ENCODE measurements at regions not wholly inside any gene's neighbourhood (a gene's known extent, or its start where the extent isn't known, plus 50 kb on each side); places are given as distances from the start of the nearest gene placed in this dataset.
"Not testable (repeated sequence)": the region's sequence is repeated elsewhere in the genome, so short reads cannot be mapped to it uniquely, and the experiment has no call there.

DNA sequence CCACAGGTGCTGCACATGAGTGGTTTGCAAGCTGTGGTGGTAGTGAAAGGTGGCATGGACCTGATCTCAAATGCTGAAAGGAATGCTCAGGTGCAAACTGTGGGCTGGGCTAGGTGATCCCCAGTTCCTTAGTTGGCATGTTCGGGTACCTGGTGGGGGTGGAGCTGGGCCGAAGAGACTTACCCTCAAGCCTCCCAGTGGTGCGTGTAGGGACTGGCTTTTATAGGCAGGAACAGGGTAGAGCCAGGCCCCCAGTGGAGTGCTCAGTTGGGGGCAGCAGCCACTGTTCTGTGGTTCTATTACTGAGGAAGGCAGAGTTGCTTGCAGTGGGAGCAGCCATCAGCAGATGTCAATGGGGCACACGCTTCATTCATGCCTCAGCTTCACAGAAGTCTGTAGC is 399.8 kb downstream of the HTR1B start:
- no peak for DNase-seq

DNA sequence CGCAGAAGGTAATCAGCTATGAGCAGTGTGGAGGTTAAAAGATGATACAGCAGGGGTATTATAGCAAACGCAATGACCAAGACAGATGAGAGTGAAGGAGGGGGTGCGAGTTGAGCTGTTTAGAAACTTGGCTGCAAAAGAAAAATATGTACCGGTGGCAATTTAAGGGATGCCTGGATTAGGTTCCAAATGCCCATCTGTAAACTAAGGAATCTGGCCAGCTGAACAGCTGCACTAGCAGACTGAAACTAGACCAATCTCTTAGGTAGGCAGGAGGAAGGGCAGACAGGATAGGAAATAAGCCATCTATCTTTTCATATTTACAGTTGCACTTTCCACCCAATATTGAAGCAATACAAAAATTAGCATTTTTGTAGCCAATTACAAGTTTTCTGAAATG is 407.6 kb downstream of the HTR1B start:
- no peak for DNase-seq

DNA sequence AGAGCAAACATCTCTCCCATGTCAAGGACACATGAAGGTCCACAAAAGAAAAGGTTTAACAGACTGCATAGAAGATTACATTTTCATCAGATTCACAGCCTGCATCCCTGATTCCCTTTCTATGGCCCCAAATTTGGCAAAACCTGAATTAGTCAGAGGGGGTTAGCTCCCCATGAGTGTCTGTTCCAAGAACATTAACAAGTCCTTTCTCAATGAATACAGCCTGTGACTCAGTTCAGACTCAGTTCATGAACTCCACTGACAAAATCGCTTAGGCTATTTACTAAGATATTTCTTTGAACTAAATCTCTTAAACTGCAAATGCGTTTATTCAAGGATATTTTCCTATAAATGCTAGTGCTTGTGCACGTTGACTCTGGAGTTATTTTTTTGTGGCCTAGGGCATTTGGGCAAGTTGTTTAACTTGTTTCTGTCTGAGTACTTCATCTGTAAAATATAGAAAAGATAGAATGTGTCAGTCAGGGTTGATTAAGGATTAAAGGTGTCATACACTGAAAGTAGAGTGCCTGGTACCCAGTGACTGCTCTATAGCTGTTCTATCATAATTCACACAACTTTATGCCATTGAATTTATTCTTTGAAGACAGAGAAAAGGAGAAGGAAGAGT is 422.6 kb downstream of the HTR1B start:
- DNase-seq = no peak

DNA sequence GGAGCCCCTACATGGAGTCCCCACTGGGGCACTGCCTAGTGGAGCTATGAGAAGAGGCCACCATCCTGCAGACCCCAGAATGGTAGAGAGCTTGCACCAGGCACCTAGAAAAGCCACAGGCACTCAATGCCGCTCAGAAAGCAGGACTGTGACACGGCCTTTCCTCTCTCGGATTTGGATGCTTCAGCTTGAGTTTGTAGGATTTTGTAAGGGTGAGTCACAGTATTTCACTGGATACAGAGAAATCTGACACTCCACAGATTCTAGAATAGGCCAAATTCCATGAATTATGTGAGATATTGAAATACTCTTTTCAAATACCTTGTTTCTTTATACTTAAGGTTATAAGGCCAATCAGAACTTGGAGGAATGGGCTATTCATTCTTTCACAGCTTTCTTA is 424.5 kb downstream of the HTR1B start:
- no peak for DNase-seq

DNA sequence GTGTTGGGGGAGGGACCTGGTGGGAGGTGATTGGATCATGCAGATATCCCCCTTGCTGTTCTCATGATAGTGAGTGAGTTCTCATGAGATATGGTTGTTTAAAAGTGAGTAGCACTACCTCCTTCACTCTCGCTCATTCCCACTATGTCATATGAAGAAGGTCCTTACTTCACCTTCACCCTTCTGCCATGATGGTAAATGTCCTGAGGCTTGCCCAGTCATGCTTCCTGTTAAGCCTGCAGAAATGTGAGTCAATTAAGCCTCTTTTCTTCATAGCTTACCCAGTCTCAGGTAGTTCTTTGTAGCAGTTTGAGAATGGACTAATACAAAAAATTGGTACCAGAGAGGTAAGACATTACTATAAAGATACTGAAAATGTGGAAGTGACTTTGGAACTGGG is 425.9 kb downstream of the HTR1B start:
- DNase-seq = no peak

DNA sequence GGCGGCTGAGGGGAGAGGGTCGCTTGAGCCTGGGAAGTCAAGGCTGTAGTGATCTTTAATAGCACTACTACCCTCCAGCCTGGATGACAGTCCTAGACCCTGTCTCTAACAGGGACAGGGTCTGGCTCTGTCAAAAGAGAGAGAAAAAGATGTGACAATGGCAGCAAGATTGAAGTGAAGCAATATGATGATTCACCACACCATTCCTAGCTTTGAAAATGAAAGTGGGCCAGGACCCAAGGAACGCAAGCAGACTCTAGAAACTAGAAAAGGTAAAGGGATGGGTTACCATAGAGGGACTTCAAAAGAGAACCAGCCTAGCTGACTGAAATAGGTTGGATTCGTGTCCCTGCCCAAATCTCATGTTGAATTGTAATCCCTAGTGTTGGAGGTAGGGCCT is 426.9 kb downstream of the HTR1B start:
- DNase-seq = no peak

DNA sequence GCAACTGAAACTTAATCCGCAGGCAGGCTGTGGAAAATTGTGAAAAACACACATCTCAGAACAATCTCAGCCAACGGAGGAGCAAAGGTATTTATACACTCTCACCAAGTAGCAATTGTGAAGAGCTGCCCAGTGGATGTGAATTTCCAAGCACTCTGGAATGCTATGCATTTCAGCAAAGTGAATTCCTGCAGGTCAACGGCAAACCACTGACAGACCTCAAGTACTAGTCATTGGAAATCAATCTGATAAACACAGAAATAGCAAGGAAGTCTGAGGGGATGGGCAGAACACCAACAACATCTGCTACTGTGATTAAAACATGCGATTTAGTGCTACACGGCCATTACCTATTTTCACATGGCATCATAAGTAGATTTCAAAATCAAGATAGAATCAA is 429.1 kb downstream of the HTR1B start:
- DNase-seq = no peak

DNA sequence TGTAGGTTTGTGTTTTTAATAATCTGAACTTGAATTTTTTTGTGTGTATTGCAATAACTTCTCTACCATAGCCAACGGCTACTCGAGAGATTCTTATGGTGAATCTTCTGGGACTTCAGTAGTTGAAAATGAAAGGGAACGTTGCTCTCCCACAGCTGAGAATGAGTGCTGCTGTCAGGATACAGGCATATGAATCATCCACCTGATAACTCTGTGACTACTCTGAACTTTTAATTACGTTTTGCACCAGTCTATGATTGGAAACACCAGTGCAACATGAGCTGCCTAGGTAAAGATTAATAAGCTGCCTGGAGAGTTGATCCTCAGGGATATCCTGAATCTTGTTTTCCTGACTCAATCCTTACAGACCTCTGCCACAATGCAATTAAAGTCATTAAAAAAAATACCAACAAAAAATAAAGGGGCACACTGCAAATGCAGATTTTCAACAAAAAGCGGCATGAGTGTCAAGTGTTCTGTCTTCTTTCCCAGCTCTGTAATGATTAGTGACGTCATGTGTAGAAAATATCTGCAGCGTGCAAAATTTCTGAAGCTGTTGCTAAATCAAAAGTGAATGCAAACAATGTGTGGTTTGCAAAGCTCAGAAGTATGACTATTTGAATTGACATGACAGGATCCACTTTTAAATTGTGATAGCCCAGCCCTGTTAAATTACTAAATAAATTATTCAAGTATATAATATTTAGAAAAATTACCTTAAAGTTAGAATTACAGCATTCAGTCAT is 432.2 kb downstream of the HTR1B start:
- no peak for DNase-seq

DNA sequence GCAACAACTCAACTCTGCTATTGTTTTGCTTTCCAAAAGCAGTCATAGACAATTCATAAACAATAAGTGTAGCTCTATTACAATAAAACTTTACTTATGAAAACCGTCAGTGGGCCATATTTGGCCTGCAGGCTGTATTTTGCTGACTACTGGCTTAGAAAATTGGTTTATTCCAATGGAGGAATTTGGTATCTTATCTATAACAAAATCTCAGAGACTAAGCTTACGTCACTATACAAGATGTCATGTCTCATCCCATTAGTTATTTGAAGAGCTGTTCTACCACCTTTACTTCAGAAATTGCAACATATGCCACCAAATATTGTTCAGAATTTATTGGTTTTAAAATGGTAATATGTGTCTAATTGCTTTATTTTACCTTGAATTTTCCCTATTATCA is 436.9 kb downstream of the HTR1B start:
- no peak for DNase-seq

DNA sequence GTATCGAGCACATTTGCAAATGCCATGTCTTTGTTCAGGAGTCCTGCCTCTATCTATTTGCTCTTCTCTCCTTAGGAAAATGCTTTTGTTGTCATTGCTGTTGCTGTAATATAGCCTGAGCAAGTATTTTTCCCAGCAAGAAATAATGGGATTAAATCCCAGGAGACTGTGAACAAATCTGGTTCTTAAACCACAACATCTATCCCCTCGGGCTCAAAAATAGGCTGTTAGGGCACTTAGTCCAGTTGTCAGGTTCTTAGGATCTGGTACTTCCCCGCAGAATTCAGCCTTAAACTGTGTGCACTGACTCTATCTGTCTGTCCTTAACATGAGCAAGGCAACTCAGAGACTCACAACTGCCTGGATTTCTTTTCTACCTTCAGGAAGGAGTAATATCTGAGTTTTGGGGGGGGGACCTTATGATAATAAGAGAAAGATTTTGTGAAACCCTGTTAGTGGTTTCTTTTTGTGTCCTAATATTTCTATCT is 437.5 kb downstream of the HTR1B start:
- DNase-seq = no peak

DNA sequence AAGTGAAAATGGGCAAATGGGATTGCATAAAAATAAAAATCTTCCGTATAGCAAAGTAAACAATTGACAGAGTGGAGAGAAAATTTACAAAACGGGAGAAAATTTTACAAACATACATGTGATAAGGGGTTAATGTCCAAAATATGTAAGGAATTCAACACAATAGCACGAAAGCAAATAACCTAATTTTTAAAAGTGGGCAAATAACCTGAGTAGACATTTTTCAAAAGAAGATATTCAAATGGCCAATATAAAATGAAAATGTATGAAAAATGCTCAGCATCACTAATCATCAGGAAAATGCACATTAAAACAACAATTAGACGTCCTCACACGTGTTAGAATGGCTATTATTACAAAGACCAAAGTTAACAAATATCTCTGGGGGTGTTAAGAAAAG is 441.5 kb downstream of the HTR1B start:
- DNase-seq = no peak

DNA sequence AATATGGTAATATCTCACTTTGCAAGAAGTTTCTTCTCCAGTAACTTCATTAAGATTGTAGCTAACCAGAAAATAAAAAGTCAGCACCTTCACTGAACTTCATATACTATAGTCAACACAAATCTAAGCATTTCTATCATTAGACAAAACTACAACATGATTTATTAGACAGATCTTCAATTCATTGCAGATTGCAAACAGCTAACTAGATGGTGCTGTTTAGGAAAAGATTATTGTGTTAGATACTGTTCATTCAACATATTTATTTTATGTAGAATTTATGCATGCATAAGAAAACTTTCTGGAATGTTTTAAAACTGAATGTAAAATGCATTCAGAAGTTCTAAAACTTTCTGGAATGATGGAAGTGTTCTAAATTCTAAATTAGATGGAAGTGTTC is 442.1 kb downstream of the HTR1B start:
- no peak for DNase-seq

DNA sequence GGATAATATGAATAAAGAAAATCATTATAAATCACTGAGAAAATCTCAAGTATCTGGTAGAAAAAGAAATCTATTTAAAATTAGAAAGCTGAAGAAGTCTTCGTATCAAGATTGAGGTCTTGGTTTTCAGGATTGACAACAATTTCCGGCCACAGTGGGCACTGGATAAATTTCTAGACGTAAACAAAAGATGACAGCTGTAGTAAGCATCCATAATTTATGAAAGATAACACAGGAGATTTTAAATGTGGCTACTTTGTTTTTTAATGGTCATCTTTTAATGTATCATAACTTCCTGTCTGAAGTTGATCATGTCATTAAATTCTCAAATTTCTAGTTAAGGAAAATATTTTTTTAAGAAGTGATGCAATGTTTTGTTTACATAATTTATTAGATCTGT is 444.2 kb downstream of the HTR1B start:
- DNase-seq = no peak

DNA sequence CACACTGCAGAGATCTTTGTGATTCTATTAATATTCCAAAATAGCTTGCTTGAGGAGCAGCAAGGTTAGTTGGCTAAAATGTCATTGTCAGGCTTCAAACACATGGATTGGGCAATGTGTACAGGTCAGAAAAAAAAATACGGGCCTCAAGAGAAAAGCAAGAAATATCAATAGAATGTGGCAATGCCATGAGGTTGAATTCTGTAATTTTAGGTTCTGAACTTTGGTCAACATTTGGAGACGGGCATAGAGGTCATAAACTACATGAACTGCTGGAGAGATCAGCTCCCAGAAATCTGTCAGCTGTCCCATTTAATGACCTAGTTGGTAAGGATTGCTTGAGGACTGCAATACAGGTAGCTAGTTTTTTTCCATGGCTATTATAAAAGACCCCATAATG is 445.8 kb downstream of the HTR1B start:
- DNase-seq = no peak

DNA sequence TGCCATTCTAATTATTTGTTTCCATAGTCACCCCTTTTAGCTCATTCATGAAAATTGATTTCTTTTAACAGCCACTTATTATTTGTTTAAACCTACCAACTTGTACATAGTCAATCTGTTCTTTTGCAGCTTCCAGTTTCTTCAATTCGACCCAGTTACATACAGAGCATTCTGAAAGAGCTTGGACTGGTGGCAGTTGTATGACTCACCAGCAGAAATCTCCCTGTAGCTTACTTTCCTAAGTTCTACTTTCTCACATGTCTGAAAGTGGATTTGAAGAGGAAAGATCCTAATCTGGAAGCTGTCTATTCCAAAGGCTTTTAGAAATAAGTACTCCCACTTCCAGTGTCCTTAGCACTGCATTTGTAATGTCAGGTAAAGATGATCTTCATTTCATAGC is 447.9 kb downstream of the HTR1B start:
- no peak for DNase-seq

DNA sequence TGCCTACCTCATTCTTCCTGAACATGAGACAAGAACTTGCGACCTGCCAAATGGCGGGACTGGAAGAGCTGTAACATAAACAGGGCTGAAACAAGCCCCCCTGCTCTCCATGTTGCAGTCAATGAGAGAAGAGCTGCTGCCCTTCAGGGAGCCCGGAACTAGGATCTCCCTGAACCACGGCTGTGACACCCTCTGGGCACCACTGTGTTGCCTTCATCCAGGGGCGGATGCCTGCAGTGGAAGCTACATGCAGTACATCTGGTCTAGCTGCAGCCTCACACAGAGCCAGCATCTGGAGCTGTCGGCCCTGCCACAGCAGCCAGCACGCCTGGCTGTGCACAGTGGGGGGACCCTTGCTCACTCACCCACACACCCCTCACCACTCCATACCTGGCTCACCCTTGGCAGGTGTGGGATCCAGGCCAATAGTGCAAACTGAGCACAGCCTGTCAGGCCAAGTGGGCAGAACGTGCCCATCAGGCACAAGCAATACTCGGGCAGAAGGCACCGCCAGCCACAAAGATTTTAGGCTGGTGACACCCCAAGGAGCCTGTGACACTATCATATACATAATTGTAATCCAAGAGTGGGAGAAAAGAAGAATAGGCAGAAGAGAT is 451.3 kb downstream of the HTR1B start:
- peak; percentile 43 for DNase-seq

DNA sequence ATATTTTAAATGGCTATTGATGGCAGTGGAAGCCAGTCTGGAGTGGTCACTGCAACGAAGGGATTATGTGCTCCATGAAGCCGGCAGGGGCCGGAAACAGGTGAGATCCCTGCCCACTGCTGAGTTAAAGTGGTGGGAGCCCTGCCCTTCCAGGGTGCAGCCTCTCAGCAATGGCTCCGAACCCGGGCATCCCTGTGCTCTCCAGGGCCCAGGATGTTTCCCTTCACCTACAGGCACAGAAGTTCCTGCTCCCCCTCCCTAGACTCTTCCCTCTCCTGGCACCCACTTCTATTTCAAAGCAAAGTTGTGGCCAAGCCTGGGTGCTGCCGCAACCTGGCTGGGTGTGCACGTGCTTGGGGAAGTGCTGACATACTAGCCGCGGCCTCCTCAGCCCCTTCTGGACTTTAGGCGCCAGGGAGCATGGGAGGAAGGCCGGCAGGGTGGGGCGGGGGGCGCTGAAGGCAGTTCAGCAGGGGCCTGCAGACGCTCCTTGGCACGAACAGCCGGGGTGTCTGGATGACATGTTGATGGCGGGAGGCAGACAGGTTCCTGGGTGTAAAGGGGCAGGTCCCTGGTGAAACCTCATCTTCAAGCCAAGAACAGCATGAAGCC is 452.3 kb downstream of the HTR1B start:
- peak; percentile 56 for DNase-seq

DNA sequence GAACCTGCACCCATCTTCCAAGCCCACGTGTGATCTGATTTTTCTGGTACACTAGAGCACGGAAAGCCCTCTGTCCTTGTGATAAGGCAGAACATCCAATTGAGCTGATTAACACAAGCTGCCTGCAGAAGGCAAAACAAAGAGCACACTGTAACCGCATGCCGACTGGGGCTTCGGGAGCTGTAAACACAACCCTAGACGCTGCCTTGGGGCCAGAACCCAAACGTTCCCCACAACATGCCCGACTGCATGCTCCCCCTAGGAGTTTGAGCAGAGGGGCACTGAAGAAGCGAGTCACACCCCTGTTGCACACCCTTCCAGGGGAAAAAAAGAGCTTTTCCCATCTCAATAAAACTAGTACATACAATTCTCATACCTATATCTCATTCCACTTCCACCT is 470.7 kb downstream of the HTR1B start:
- DNase-seq = no peak

DNA sequence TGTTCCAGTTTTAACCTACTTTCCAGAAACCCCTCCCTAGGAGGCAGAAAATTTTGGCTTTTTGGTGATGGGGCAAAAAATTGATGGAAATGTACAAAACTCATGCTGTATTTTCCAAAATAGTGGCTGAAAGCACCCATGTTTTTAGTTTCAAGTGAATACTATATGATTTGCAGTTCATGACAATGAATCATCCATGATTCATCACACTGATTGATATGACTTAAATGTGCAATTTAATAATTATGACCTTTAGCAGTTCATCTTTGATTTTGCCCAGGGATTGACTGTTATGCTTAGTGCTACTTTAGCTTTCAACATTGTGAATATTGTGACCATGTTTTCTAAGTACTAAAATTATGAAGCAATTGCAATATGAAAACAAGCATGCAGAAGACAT is 478.7 kb downstream of the HTR1B start:
- DNase-seq = no peak

DNA sequence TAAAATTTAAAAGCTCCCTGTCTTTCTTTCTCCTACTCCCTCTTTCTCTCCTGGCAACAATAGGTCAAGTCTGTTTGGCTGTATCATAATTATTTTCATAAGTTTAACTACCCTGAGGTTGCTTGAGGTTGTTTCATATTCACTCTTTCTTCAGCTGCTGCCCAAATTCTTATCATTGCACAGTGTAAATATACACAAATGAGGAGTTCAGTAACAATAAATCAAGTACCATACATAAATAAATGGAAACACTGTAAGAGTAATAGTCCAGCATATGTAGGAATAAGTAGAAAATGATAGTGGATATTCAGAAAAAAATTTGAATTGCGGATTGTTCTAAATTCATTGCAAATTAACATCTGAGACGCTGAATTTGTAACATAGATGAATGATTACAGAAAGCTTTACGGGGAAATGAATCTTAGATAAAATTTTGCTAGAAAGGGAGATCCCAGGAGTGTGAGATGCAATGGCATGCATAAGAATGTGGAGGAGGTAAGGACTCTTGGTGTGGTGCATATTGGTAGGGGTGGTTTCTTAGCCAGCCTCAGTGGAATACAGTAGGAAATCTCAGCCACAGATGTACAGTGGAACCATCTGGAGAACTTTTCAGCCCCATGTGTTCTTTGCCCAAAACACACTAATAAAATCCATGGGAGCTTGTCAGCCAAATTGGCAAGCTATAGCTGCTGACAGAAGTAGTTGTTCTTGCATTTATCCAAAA is 480.7 kb downstream of the HTR1B start:
- DNase-seq = no peak

DNA sequence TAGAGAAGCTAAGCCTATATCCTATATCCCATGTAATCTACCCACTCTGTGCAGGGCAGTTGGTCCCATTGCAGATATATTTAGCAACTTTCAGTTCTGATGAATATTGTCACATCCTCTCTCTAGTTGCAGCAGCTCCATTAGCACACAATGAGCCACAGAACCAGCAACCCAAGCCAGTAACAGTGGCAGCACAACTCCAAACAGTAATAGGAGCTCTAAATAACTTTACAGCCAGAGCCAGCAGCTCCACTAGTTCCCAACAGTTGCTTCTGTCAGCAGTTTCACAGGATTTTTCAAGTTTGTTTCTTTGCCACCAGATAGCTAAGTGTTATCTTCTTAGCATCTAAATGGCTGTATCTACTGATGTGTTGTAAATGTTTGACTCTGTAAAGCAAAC is 490.8 kb downstream of the HTR1B start:
- DNase-seq = no peak

DNA sequence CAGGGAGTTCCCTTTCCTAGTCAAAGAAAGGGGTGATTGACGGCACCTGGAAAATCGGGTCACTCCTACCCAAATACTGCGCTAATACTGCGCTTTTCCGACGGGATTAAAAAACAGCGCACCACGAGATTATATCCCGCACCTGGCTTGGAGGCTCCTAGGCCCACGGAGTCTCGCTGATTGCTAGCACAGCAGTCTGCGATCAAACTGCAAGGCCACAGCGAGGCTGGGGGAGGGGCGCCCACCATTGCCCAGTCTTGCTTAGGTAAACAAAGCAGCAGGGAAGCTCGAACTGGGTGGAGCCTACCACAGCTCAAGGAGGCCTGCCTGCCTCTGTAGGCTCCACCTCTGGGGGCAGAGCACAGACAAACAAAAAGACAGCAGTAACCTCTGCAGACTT is 504.1 kb downstream of the HTR1B start:
- not testable (repeated sequence) for DNase-seq

All from activated effector memory CD4-positive, alpha-beta T cell treated with anti-CD3 and anti-CD28 coated beads, Interleukin-2, amount 50 U/mL, for 16 hours (primary cell).